HepG2 (cell line): ENCODE measurements at regions not wholly inside any gene's neighbourhood (a gene's known extent, or its start where the extent isn't known, plus 50 kb on each side); places are given as distances from the start of the nearest gene placed in this dataset.

Experiments used
- CTCF ChIP-seq: sonication (generic); formaldehyde crosslinking; IDR thresholded peaks from 2 replicates; pipeline ENCODE4 v1.5.0; 2020; ENCODE audit warnings: mild to moderate bottlenecking, missing genetic modification reagents, moderate library complexity
- IKZF1 ChIP-seq: fragments of 450-650 bp; IDR thresholded peaks from 2 replicates; pipeline ENCODE4 v1.7.1; 2016
- JUNB ChIP-seq: sonication (generic); formaldehyde crosslinking; IDR thresholded peaks from 2 replicates; pipeline ENCODE4 v1.8.0; 2022; ENCODE audit warnings: missing genetic modification reagents, mild to moderate bottlenecking, borderline replicate concordance
- LBX2 ChIP-seq: sonication (generic); formaldehyde crosslinking; IDR thresholded peaks from 2 replicates; pipeline ENCODE4 v1.5.0; 2020; ENCODE audit warnings: missing genetic modification reagents, mild to moderate bottlenecking, borderline replicate concordance
- NRL ChIP-seq: sonication (generic); formaldehyde crosslinking; IDR thresholded peaks from 2 replicates; pipeline ENCODE4 v1.5.0; 2020; ENCODE audit warnings: missing genetic modification reagents, mild to moderate bottlenecking, moderate library complexity, borderline replicate concordance
- RNF2 ChIP-seq: fragments of 450-650 bp; conservative IDR thresholded peaks from 2 replicates; pipeline ENCODE4 v1.6.1; 2016; ENCODE audit warnings: low read depth
- THAP7 ChIP-seq: sonication (generic); formaldehyde crosslinking; IDR thresholded peaks from 2 replicates; pipeline ENCODE4 v1.8.1; 2023; ENCODE audit warnings: mild to moderate bottlenecking, missing genetic modification reagents
- YEATS2 ChIP-seq: sonication (generic); formaldehyde crosslinking; IDR thresholded peaks from 2 replicates; pipeline ENCODE4 v1.4.0; 2020; ENCODE audit warnings: missing genetic modification reagents, borderline replicate concordance
- ZNF547 ChIP-seq: sonication (generic); formaldehyde crosslinking; IDR thresholded peaks from 2 replicates; pipeline ENCODE4 v1.5.1; 2020; ENCODE audit warnings: mild to moderate bottlenecking, missing genetic modification reagents
- ZNF580 ChIP-seq: IDR thresholded peaks from 2 replicates; pipeline ENCODE4 v1.6.1; 2016; ENCODE audit warnings: low read depth, borderline replicate concordance
- ZSCAN9 ChIP-seq: IDR thresholded peaks from 2 replicates; pipeline ENCODE4 v1.6.1; 2016; ENCODE audit warnings: borderline replicate concordance
- ZZZ3 ChIP-seq: sonication (generic); formaldehyde crosslinking; IDR thresholded peaks from 2 replicates; pipeline ENCODE4 v1.4.0; 2020; ENCODE audit warnings: missing genetic modification reagents, mild to moderate bottlenecking, borderline replicate concordance
- TF ChIP-seq, protein P1 (sequence below): sonication (generic); formaldehyde crosslinking; IDR thresholded peaks from 2 replicates; pipeline ENCODE4 v1.8.0; 2022; ENCODE audit warnings: missing genetic modification reagents, mild to moderate bottlenecking, moderate library complexity, borderline replicate concordance

DNA sequence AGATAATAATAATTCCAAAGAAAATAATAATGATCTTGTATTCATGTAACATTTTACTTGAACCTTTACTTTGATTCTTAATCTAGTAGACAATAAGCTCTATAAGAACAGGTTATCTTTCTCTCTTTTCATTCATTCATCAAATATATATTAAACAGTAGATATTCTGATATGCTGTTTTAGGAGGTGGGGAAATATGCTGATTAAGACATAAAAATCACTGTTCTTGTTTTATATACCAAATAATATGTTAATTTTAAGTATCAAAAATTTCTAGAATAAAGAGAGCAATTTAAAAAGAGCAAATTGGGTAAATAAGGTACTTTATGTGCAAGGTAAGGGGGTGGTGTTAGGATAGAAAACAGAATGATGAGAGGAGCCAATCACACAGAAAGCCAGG, 401.9 kb downstream of the PDHA2 start:
- TF ChIP-seq ZZZ3 (CRISPR knock-in tag) (no peak), CTCF (no peak), LBX2 (CRISPR knock-in tag) (no peak), NRL (CRISPR knock-in tag) (no peak), JUNB (CRISPR knock-in tag) (no peak), ZNF547 (CRISPR knock-in tag) (no peak), ZNF580 (no peak), ZSCAN9 (CRISPR knock-in tag) (no peak), YEATS2 (CRISPR knock-in tag) (no peak), THAP7 (no peak), IKZF1 (no peak), RNF2 (no peak)
- TF ChIP-seq, protein P1, sequence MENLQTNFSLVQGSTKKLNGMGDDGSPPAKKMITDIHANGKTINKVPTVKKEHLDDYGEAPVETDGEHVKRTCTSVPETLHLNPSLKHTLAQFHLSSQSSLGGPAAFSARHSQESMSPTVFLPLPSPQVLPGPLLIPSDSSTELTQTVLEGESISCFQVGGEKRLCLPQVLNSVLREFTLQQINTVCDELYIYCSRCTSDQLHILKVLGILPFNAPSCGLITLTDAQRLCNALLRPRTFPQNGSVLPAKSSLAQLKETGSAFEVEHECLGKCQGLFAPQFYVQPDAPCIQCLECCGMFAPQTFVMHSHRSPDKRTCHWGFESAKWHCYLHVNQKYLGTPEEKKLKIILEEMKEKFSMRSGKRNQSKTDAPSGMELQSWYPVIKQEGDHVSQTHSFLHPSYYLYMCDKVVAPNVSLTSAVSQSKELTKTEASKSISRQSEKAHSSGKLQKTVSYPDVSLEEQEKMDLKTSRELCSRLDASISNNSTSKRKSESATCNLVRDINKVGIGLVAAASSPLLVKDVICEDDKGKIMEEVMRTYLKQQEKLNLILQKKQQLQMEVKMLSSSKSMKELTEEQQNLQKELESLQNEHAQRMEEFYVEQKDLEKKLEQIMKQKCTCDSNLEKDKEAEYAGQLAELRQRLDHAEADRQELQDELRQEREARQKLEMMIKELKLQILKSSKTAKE (CRISPR knock-in tag): no peak
